AG08396 (cell line): ENCODE measurements at regions not wholly inside any gene's neighbourhood (a gene's known extent, or its start where the extent isn't known, plus 50 kb on each side); places are given as distances from the start of the nearest gene placed in this dataset.

Experiments used
- DNase-seq: peaks from one replicate; pipeline ENCODE4 v3.0.0; 2012; ENCODE audit warnings: low spot score, mixed read lengths

- DNase-seq, result no peak
Observed at GRCh38 chr21:24353492-24353891, 1253.8 kb downstream of the MRPL39 start.

GRCh38 chr21:24339406-24339805 lies 1267.9 kb downstream of the MRPL39 start:
- DNase-seq, result no peak

GRCh38 chr21:24336491-24336890 lies 1270.8 kb downstream of the MRPL39 start:
- DNase-seq, result no peak

- DNase-seq, result no peak
Observed at GRCh38 chr21:24323536-24323935, 1283.7 kb downstream of the MRPL39 start.

GRCh38 chr21:24316277-24316922 lies 1290.9 kb downstream of the MRPL39 start:
- DNase-seq, result no peak

GRCh38 chr21:24310788-24311187 lies 1296.5 kb downstream of the MRPL39 start:
- DNase-seq, result no peak

- DNase-seq, result no peak
Observed at GRCh38 chr21:24308183-24308582, 1299.1 kb downstream of the MRPL39 start.

- DNase-seq, result no peak
Observed at GRCh38 chr21:24302400-24302799, 1304.9 kb downstream of the MRPL39 start.

GRCh38 chr21:24298040-24298439 lies 1309.2 kb downstream of the MRPL39 start:
- no peak for DNase-seq

GRCh38 chr21:24294171-24294570 lies 1313.1 kb downstream of the MRPL39 start:
- no peak for DNase-seq

GRCh38 chr21:24290151-24290833 lies 1317.0 kb downstream of the MRPL39 start:
- no peak for DNase-seq

GRCh38 chr21:24289539-24289938 lies 1317.7 kb downstream of the MRPL39 start:
- DNase-seq, result no peak

- DNase-seq, result no peak
Observed at GRCh38 chr21:24280596-24280995, 1326.7 kb downstream of the MRPL39 start.

GRCh38 chr21:24278711-24279110 lies 1328.6 kb downstream of the MRPL39 start:
- no peak for DNase-seq

- no peak for DNase-seq
Observed at GRCh38 chr21:24276204-24276603, 1331.1 kb downstream of the MRPL39 start.

GRCh38 chr21:24275616-24276015 lies 1331.7 kb downstream of the MRPL39 start:
- no peak for DNase-seq

- no peak for DNase-seq
Observed at GRCh38 chr21:24272521-24272938, 1334.8 kb downstream of the MRPL39 start.

GRCh38 chr21:24265987-24266386 lies 1341.3 kb downstream of the MRPL39 start:
- no peak for DNase-seq

GRCh38 chr21:24260751-24261150 lies 1346.5 kb downstream of the MRPL39 start:
- DNase-seq, result no peak

- DNase-seq, result no peak
Observed at GRCh38 chr21:24259241-24259640, 1348.0 kb downstream of the MRPL39 start.

- DNase-seq, result no peak
Observed at GRCh38 chr21:24255591-24255990, 1351.7 kb downstream of the MRPL39 start.

- DNase-seq, result no peak
Observed at GRCh38 chr21:24225431-24225830, 1381.8 kb downstream of the MRPL39 start.

- no peak for DNase-seq
Observed at GRCh38 chr21:24224422-24224821, 1382.9 kb downstream of the MRPL39 start.

- DNase-seq, result no peak
Observed at GRCh38 chr21:24223624-24224023, 1383.7 kb downstream of the MRPL39 start.
